ENCODE measurements at regions not wholly inside any gene's neighbourhood (a gene's known extent, or its start where the extent isn't known, plus 50 kb on each side); places are given as distances from the start of the nearest gene placed in this dataset.
A peak's percentile ranks its signal among the peaks of the same experiment; 100 is the strongest.

- ATAC-seq (replicated peaks in 6 of 8), result no peak
- H3K4me1 ChIP-seq (replicated peaks in 1 of 2), result peaks cover 7 to 43% of the 10 kb centered on the region in 2 donors
- in situ Hi-C loops (cut with MboI; ENCODE audit: low pct_unique_long_range_greater_than_20kb in 2 of 9, low sequenced_read_pairs in 9 of 9, unreplicated experiment in 9 of 9), result no loop called here
- no peak overlapping the region for H3K4me3 ChIP-seq
- WGBS, 10 experiments, result 71 to 100% (median 84%) methylated on average over 1 to 5 of the region's 5 CpGs; no CpG with 5 or more reads in 1 of the 10 experiments
- H3K27ac ChIP-seq, result no peak overlapping the region
Observed at GRCh38 chr2:207413376-207413907, 116.3 kb upstream of the CREB1 start.

GRCh38 chr2:207416111-207416510, 113.7 kb upstream of the CREB1 start:
- no peak for ATAC-seq (replicated peaks in 6 of 8)
- Histone ChIP-seq H3K4me1 (replicated peaks in 1 of 2) (peaks cover 6 to 40% of the 10 kb centered on the region in 2 donors), H3K4me3 (no peak overlapping the region), H3K27ac (no peak overlapping the region)
- in situ Hi-C loops (cut with MboI; ENCODE audit: low pct_unique_long_range_greater_than_20kb in 2 of 9, low sequenced_read_pairs in 9 of 9, unreplicated experiment in 9 of 9), result no loop called here
- 44 to 100% (median 85%) methylated on average over 1 to 2 of the region's 3 CpGs for WGBS, 10 experiments

GRCh38 chr2:207416900-207417299, 112.9 kb upstream of the CREB1 start:
- ATAC-seq (replicated peaks in 6 of 8), result no peak
- in situ Hi-C loops (cut with MboI; ENCODE audit: low pct_unique_long_range_greater_than_20kb in 2 of 9, low sequenced_read_pairs in 9 of 9, unreplicated experiment in 9 of 9), result no loop called here
- no peak overlapping the region for H3K27ac ChIP-seq
- peaks cover 1 to 42% of the 10 kb centered on the region in 2 donors for H3K4me1 ChIP-seq (replicated peaks in 1 of 2)
- no peak overlapping the region for H3K4me3 ChIP-seq
- WGBS, 10 experiments, result 80 to 100% (median 100%) methylated on average over 1 to 2 of the region's 2 CpGs; no CpG with 5 or more reads in 1 of the 10 experiments

- Histone ChIP-seq H3K27ac (no peak overlapping the region), H3K4me3 (no peak overlapping the region), H3K4me1 (replicated peaks in 1 of 2) (peaks cover 0 to 42% of the 10 kb centered on the region in 2 donors)
- WGBS, 10 experiments, result 33 to 90% (median 59%) methylated on average over 1 to 3 of the region's 3 CpGs; no CpG with 5 or more reads in 2 of the 10 experiments
- ATAC-seq (replicated peaks in 6 of 8), result peak in 1 of 8 experiments; percentile 48
- in situ Hi-C loops (cut with MboI; ENCODE audit: low pct_unique_long_range_greater_than_20kb in 2 of 9, low sequenced_read_pairs in 9 of 9, unreplicated experiment in 9 of 9), result no loop called here
Observed at GRCh38 chr2:207417301-207417718, 112.5 kb upstream of the CREB1 start.

- no peak overlapping the region for H3K4me3 ChIP-seq
- 0 to 91% (median 46%) methylated on average over 1 to 4 of the region's 4 CpGs; no CpG with 5 or more reads in 1 of the 10 experiments for whole genome bisulfite sequencing, 10 experiments
- ATAC-seq (replicated peaks in 6 of 8), result peak in 5 of 8 experiments; percentile 17 to 34 (median 22)
- in situ Hi-C loops (cut with MboI; ENCODE audit: low pct_unique_long_range_greater_than_20kb in 2 of 9, low sequenced_read_pairs in 9 of 9, unreplicated experiment in 9 of 9), result no loop called here
- H3K27ac ChIP-seq, result no peak overlapping the region
- H3K4me1 ChIP-seq (replicated peaks in 1 of 2), result peaks cover 0 to 38% of the 10 kb centered on the region in 2 donors
Observed at GRCh38 chr2:207418419-207418818, 111.3 kb upstream of the CREB1 start.

GRCh38 chr2:207419331-207419730, 110.4 kb upstream of the CREB1 start:
- 44 to 100% (median 90%) methylated on average over 1 to 3 of the region's 4 CpGs; no CpG with 5 or more reads in 3 of the 10 experiments for WGBS, 10 experiments
- no peak for ATAC-seq (replicated peaks in 6 of 8)
- H3K4me1 ChIP-seq (replicated peaks in 1 of 2), result peaks cover 0 to 38% of the 10 kb centered on the region in 2 donors
- no peak overlapping the region for H3K27ac ChIP-seq
- no peak overlapping the region for H3K4me3 ChIP-seq
- in situ Hi-C loops (cut with MboI; ENCODE audit: low pct_unique_long_range_greater_than_20kb in 2 of 9, low sequenced_read_pairs in 9 of 9, unreplicated experiment in 9 of 9), result no loop called here

- WGBS, 10 experiments, result 70 to 100% (median 85%) methylated on average over 1 to 12 of the region's 12 CpGs
- peaks cover 0 to 38% of the 10 kb centered on the region in 2 donors for H3K4me1 ChIP-seq (replicated peaks in 1 of 2)
- ATAC-seq (replicated peaks in 6 of 8), result peak in 1 of 8 experiments; percentile 39
- H3K27ac ChIP-seq, result no peak overlapping the region
- no peak overlapping the region for H3K4me3 ChIP-seq
- in situ Hi-C loops (cut with MboI; ENCODE audit: low pct_unique_long_range_greater_than_20kb in 2 of 9, low sequenced_read_pairs in 9 of 9, unreplicated experiment in 9 of 9), result no loop called here
Observed at GRCh38 chr2:207421671-207422070, 108.1 kb upstream of the CREB1 start.

GRCh38 chr2:207422380-207422779, 107.4 kb upstream of the CREB1 start:
- WGBS, 10 experiments, result 83 to 100% (median 98%) methylated on average over 1 to 3 of the region's 3 CpGs; no CpG with 5 or more reads in 2 of the 10 experiments

GRCh38 chr2:207423886-207424285, 105.9 kb upstream of the CREB1 start:
- no peak overlapping the region for H3K27ac ChIP-seq
- H3K4me1 ChIP-seq (replicated peaks in 1 of 2), result peaks cover 0 to 24% of the 10 kb centered on the region in 2 donors
- in situ Hi-C loops (cut with MboI; ENCODE audit: low pct_unique_long_range_greater_than_20kb in 2 of 9, low sequenced_read_pairs in 9 of 9, unreplicated experiment in 9 of 9), result no loop called here
- no peak overlapping the region for H3K4me3 ChIP-seq
- ATAC-seq (replicated peaks in 6 of 8), result peak in 2 of 8 experiments; percentile 67 to 98
- WGBS, 10 experiments, result 17 to 100% (median 83%) methylated on average over 1 to 3 of the region's 3 CpGs; no CpG with 5 or more reads in 4 of the 10 experiments

More at GRCh38 chr2:207422380-207422779, 107.4 kb upstream of the CREB1 start:
- Histone ChIP-seq H3K27ac (no peak overlapping the region), H3K4me1 (replicated peaks in 1 of 2) (peaks cover 0 to 37% of the 10 kb centered on the region in 2 donors), H3K4me3 (no peak overlapping the region)
- in situ Hi-C loops (cut with MboI; ENCODE audit: low pct_unique_long_range_greater_than_20kb in 2 of 9, low sequenced_read_pairs in 9 of 9, unreplicated experiment in 9 of 9), result no loop called here
- ATAC-seq (replicated peaks in 6 of 8), result no peak

- H3K4me1 ChIP-seq (replicated peaks in 1 of 2), result peaks cover 2 to 18% of the 10 kb centered on the region in 2 donors
- H3K27ac ChIP-seq, result no peak overlapping the region
- in situ Hi-C loops (cut with MboI; ENCODE audit: low pct_unique_long_range_greater_than_20kb in 2 of 9, low sequenced_read_pairs in 9 of 9, unreplicated experiment in 9 of 9), result no loop called here
- no peak for ATAC-seq (replicated peaks in 6 of 8)
- 0 to 90% (median 71%) methylated on average over 1 to 2 of the region's 2 CpGs; no CpG with 5 or more reads in 1 of the 10 experiments for WGBS, 10 experiments
- H3K4me3 ChIP-seq, result no peak overlapping the region
Observed at GRCh38 chr2:207427986-207428385, 101.8 kb upstream of the CREB1 start.

GRCh38 chr2:207428573-207428972, 101.2 kb upstream of the CREB1 start:
- 67 to 100% (median 100%) methylated on average over 1 of the region's 1 CpG; no CpG with 5 or more reads in 2 of the 10 experiments for WGBS, 10 experiments
- in situ Hi-C loops (cut with MboI; ENCODE audit: low pct_unique_long_range_greater_than_20kb in 2 of 9, low sequenced_read_pairs in 9 of 9, unreplicated experiment in 9 of 9), result no loop called here
- no peak for ATAC-seq (replicated peaks in 6 of 8)
- H3K4me1 ChIP-seq (replicated peaks in 1 of 2), result peaks cover 2 to 23% of the 10 kb centered on the region in 2 donors
- no peak overlapping the region for H3K4me3 ChIP-seq
- no peak overlapping the region for H3K27ac ChIP-seq

- Histone ChIP-seq H3K27ac (no peak overlapping the region), H3K4me3 (no peak overlapping the region), H3K4me1 (replicated peaks in 1 of 2) (peaks cover 2 to 28% of the 10 kb centered on the region in 2 donors)
- WGBS, 10 experiments, result 10 to 69% (median 29%) methylated on average over 1 to 3 of the region's 3 CpGs; no CpG with 5 or more reads in 1 of the 10 experiments
- in situ Hi-C loops (cut with MboI; ENCODE audit: low pct_unique_long_range_greater_than_20kb in 2 of 9, low sequenced_read_pairs in 9 of 9, unreplicated experiment in 9 of 9), result no loop called here
- ATAC-seq (replicated peaks in 6 of 8), result peak in 5 of 8 experiments; percentile 73 to 98 (median 96)
Observed at GRCh38 chr2:207432453-207432852, 97.3 kb upstream of the CREB1 start.

- Histone ChIP-seq H3K27ac (no peak overlapping the region), H3K4me1 (replicated peaks in 1 of 2) (peaks cover 2 to 28% of the 10 kb centered on the region in 2 donors), H3K4me3 (no peak overlapping the region)
- in situ Hi-C loops (cut with MboI; ENCODE audit: low pct_unique_long_range_greater_than_20kb in 2 of 9, low sequenced_read_pairs in 9 of 9, unreplicated experiment in 9 of 9), result no loop called here
- ATAC-seq (replicated peaks in 6 of 8), result peak in 4 of 8 experiments; percentile 8 to 95 (median 92)
- 0 to 100% (median 38%) methylated on average over 1 of the region's 1 CpG; no CpG with 5 or more reads in 6 of the 10 experiments for WGBS, 10 experiments
Observed at GRCh38 chr2:207434306-207434705, 95.5 kb upstream of the CREB1 start.
